HFFc6 (cell line): ENCODE measurements at regions not wholly inside any gene's neighbourhood (a gene's known extent, or its start where the extent isn't known, plus 50 kb on each side); places are given as distances from the start of the nearest gene placed in this dataset.

Experiments used
- DNase-seq: peaks from one replicate; pipeline ENCODE4 v3.0.0-alpha.2; 2018
- H3K27ac Mint-ChIP-seq: 2 replicates; pipeline ENCODE4 v1.8.0; 2020; ENCODE audit warnings: mild to moderate bottlenecking, mixed read lengths
- H3K27me3 Mint-ChIP-seq: 2 replicates; pipeline ENCODE4 v1.8.0; 2021; ENCODE audit warnings: mild to moderate bottlenecking, moderate library complexity, mixed read lengths; ENCODE audit not compliant: insufficient read depth
- H3K36me3 Mint-ChIP-seq: 2 replicates; pipeline ENCODE4 v1.8.0; 2021; ENCODE audit warnings: low read depth, mixed read lengths
- H3K4me1 Mint-ChIP-seq: 2 replicates; pipeline ENCODE4 v1.8.0; 2020; ENCODE audit warnings: low read depth, mixed read lengths
- H3K4me3 Mint-ChIP-seq: 2 replicates; pipeline ENCODE4 v1.8.0; 2020; ENCODE audit warnings: mild to moderate bottlenecking, moderate library complexity, mixed read lengths
- H3K9me3 Mint-ChIP-seq: 2 replicates; pipeline ENCODE4 v1.8.0; 2020; ENCODE audit warnings: mild to moderate bottlenecking, mixed read lengths
- TF ChIP-seq, protein P1 (sequence below): fragments of 200-600 bp; sonication (generic); IDR thresholded peaks from 2 replicates; pipeline ENCODE4 v1.5.0; 2021; ENCODE audit warnings: antibody characterized with exemption, mild to moderate bottlenecking

DNA sequence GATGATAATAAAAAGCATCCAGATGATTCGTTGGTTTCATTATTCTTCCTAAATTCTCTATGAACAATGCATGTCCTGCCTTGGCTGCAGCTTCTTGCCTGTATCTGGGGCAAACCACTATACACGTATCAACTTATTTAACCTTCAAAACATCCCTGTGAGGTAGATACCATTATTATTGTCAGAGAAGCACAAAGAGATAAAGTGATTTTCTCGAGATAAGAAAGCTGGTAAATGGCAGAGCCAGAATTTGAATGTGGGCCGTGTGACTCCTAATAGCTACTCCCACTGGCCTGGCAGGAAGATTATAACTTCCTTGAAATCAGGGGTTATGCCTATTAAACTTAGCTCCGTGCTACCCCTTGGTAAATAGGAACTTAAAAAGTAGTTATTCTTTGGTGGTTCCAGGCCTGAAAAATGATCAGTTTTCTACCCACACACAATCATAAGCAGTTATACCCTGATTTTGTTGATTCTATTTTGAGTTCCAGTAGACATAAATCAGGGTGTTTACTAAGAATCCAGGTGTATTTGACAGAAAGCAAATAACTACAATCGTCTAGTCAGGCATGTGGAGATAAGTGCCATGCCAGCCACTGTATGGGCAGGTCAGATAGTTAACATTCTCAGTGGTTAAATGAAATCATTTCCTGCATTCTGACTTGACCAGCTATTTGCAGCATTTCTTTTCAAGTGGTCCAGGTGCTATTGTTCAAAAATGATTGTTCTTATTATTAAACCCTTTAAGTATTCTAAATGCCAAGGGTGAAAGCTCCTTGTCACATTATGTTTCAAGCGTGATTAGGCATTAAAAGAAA lies 99.2 kb upstream of the LRRN1 start:
- DNase-seq = no peak
- H3K27me3 Mint-ChIP-seq = no peaks in the 10 kb centered on the region
- no peak overlapping the region for H3K4me3 Mint-ChIP-seq
- TF ChIP-seq, protein P1, sequence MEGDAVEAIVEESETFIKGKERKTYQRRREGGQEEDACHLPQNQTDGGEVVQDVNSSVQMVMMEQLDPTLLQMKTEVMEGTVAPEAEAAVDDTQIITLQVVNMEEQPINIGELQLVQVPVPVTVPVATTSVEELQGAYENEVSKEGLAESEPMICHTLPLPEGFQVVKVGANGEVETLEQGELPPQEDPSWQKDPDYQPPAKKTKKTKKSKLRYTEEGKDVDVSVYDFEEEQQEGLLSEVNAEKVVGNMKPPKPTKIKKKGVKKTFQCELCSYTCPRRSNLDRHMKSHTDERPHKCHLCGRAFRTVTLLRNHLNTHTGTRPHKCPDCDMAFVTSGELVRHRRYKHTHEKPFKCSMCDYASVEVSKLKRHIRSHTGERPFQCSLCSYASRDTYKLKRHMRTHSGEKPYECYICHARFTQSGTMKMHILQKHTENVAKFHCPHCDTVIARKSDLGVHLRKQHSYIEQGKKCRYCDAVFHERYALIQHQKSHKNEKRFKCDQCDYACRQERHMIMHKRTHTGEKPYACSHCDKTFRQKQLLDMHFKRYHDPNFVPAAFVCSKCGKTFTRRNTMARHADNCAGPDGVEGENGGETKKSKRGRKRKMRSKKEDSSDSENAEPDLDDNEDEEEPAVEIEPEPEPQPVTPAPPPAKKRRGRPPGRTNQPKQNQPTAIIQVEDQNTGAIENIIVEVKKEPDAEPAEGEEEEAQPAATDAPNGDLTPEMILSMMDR = no peak
- H3K4me1 Mint-ChIP-seq = no peaks in the 10 kb centered on the region
- H3K27ac Mint-ChIP-seq = no peak overlapping the region
- no peaks in the 10 kb centered on the region for H3K36me3 Mint-ChIP-seq
- peaks cover 42% of the 10 kb centered on the region for H3K9me3 Mint-ChIP-seq

GRCh38 chr3:3699407-3699806 lies 99.8 kb upstream of the LRRN1 start:
- Mint-ChIP-seq H3K9me3 (peaks cover 44% of the 10 kb centered on the region), H3K36me3 (no peaks in the 10 kb centered on the region), H3K4me1 (no peaks in the 10 kb centered on the region), H3K27me3 (no peaks in the 10 kb centered on the region), H3K27ac (no peak overlapping the region), H3K4me3 (no peak overlapping the region)
- DNase-seq = no peak
- TF ChIP-seq, protein P1 = no peak

- H3K27me3 Mint-ChIP-seq = no peaks in the 10 kb centered on the region
- no peak for DNase-seq
- no peaks in the 10 kb centered on the region for H3K4me1 Mint-ChIP-seq
- H3K4me3 Mint-ChIP-seq = no peak overlapping the region
- H3K9me3 Mint-ChIP-seq = peaks cover 46% of the 10 kb centered on the region
- H3K27ac Mint-ChIP-seq = no peak overlapping the region
- H3K36me3 Mint-ChIP-seq = no peaks in the 10 kb centered on the region
- TF ChIP-seq, protein P1 = no peak
Measured at GRCh38 chr3:3696345-3696744, 102.9 kb upstream of the LRRN1 start.

DNA sequence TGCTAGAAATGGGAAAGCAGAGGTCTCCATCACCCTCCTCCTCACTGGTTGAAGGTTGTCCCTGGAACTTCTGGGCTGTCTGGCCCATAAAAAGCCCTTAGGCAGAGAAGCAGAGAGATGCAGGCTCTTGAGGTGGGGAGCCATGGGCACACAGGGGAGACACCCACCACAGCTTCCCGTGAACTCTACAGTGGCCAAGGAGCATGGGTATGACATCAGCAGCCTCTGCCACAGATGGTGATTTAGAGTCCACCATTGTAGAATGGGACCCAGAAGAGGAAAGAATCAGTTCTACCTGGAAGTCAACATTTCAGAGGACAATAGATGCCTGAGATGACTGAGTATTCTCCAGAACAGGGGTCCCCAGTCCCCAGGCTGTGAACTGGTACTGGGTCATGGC lies 105.6 kb upstream of the LRRN1 start:
- Mint-ChIP-seq H3K27me3 (no peaks in the 10 kb centered on the region), H3K27ac (no peak overlapping the region), H3K4me3 (no peak overlapping the region), H3K36me3 (no peaks in the 10 kb centered on the region), H3K9me3 (peaks cover 42% of the 10 kb centered on the region), H3K4me1 (no peaks in the 10 kb centered on the region)
- TF ChIP-seq, protein P1 = no peak
- no peak for DNase-seq

DNA sequence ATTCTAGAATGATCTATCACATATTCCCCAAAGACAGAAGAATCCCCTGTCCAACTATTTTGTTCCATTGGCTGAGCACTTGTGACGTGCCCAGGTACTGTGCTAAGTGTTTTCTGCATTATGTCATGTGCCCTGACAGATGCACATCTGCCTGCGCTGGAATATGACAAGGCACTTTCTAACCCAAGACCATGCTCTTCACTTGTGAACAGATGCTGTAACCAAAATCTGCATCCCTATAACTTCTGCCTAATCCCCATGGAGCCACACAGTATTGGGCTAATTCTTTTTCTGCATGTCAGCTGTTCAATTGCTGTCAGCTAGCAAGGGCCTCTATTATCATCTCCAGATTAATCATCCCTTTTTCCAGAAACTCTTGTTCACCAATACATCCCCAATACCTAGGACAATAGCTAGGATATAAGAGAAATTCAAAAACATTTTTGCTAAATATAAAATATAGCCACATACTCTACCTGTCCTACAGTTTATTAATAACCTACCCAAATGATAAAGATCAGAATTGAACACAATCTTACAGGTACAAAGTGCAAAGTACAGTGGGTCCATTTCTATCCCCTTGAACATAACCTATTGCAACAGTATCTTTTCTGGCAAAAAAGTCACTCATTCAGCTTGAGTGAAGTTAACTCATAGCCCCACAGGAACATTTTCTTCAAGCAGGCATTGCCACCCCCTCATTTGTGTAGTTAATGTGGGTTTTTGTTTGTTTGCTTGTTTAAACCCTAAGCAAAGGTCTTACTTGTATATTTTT lies 109.4 kb upstream of the LRRN1 start:
- no peak overlapping the region for H3K4me3 Mint-ChIP-seq
- no peaks in the 10 kb centered on the region for H3K4me1 Mint-ChIP-seq
- H3K27ac Mint-ChIP-seq = no peak overlapping the region
- no peaks in the 10 kb centered on the region for H3K27me3 Mint-ChIP-seq
- DNase-seq = no peak
- H3K36me3 Mint-ChIP-seq = no peaks in the 10 kb centered on the region; the same call in 1 of the 2 replicates
- peaks cover 51% of the 10 kb centered on the region for H3K9me3 Mint-ChIP-seq
- TF ChIP-seq, protein P1 = no peak
